Vagina (tissue), 2 donors: ENCODE measurements at regions not wholly inside any gene's neighbourhood (a gene's known extent, or its start where the extent isn't known, plus 50 kb on each side); places are given as distances from the start of the nearest gene placed in this dataset.

ENCODE experiments used
- POLR2A ChIP-seq, 2 donors: fragments of 450-650 bp; IDR thresholded peaks; one replicate each; pipeline ENCODE4 v1.6.1; 2017; ENCODE audit warnings: antibody characterized with exemption in 2 of 2, mild to moderate bottlenecking in 2 of 2, moderate library complexity in 2 of 2
- POLR2AphosphoS5 ChIP-seq, 2 donors: sonication (generic); formaldehyde crosslinking; IDR thresholded peaks; one replicate each; pipeline ENCODE4 v1.9.0; 2017; ENCODE audit warnings: antibody characterized with exemption in 2 of 2, mild to moderate bottlenecking in 2 of 2, low read depth in 1 of 2; ENCODE audit not compliant: insufficient read depth in 1 of 2
- TF ChIP-seq, protein P1 (sequence below), 3 experiments: fragments of 450-650 bp in 2 of 3; fragments of 200-600 bp in 1 of 3; sonication (generic) in 1 of 3; IDR thresholded peaks; one replicate each; pipeline ENCODE4 v1.5.1; 2017 to 2019; ENCODE audit warnings: antibody characterized with exemption in 3 of 3, mild to moderate bottlenecking in 2 of 3, moderate library complexity in 2 of 3

- TF ChIP-seq, protein P1, sequence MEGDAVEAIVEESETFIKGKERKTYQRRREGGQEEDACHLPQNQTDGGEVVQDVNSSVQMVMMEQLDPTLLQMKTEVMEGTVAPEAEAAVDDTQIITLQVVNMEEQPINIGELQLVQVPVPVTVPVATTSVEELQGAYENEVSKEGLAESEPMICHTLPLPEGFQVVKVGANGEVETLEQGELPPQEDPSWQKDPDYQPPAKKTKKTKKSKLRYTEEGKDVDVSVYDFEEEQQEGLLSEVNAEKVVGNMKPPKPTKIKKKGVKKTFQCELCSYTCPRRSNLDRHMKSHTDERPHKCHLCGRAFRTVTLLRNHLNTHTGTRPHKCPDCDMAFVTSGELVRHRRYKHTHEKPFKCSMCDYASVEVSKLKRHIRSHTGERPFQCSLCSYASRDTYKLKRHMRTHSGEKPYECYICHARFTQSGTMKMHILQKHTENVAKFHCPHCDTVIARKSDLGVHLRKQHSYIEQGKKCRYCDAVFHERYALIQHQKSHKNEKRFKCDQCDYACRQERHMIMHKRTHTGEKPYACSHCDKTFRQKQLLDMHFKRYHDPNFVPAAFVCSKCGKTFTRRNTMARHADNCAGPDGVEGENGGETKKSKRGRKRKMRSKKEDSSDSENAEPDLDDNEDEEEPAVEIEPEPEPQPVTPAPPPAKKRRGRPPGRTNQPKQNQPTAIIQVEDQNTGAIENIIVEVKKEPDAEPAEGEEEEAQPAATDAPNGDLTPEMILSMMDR (IDR thresholded peaks at IDR 0.05): no peak
- TF ChIP-seq POLR2A (IDR thresholded peaks at IDR 0.05): no peak
- no peak for TF ChIP-seq POLR2AphosphoS5 (IDR thresholded peaks at IDR 0.05; ENCODE audit: insufficient read depth in 1 of 2, low read depth in 1 of 2)
Measured at GRCh38 chr10:4399556-4399955, 426.5 kb upstream of the AKR1E2 start.
